Fibroblast of gingiva (primary cell): ENCODE measurements at regions not wholly inside any gene's neighbourhood (a gene's known extent, or its start where the extent isn't known, plus 50 kb on each side); places are given as distances from the start of the nearest gene placed in this dataset.
"Not testable (repeated sequence)": the region's sequence is repeated elsewhere in the genome, so short reads cannot be mapped to it uniquely, and the experiment has no call there.

Experiments
- DNase-seq: peaks from one replicate; pipeline ENCODE4 v3.0.0-alpha.2; 2011; ENCODE audit warnings: low read depth

DNA sequence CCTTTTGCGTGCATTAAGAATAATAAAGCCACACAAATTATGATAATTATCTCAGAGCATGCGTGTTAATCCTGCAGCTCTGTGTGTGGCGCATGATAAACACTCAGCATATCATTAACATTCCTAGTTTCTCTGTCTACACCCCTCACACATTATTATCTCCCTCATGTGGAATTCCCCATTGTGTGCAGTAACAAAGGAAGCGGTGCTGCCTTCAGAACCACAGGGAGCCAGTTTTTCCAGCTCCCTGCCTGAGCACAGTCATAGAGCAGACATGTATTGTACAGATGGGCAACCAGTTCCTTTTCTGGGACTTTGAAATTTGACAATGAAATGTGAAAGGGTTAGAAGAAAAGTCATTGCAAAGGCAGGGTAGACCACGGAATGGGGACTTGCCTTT is 1365.5 kb upstream of the CDH9 start:
- no peak for DNase-seq

DNA sequence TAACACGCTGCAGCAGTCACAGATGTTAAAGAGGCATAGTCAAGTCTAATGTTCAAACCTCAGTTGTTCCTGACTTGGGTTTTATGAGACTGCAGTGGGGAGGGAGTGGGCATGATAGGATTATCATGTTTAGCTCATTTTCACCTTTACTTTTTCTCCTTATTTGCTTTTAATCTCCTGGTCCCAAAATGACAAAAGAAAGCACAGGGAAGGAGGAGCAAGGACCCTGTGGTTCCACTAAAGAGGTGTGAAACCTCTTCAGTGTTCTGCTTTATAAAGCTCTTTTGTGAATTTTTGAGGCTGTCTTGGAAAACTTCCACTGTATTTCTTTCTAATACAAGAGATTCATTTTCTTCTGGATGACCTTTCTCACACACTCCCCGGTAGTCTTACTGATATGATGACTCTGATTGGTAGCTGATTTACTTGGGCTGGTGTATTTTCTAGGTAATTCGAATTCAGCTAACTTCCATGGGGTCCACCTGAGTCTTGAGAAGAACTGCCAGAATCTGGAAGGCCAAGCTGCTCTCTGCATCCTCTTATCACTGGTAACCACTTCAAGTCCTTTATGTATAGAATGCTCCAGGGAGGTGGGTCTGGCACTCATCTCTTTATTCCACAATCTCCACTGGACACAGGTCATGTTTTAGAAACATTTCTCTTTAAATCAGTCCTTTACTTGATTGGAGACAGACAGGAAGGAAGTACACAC is 1364.4 kb upstream of the CDH9 start:
- DNase-seq: no peak

GRCh38 chr5:28400076-28400475 is 1361.7 kb upstream of the CDH9 start:
- no peak for DNase-seq

GRCh38 chr5:28399211-28399610 is 1360.8 kb upstream of the CDH9 start:
- DNase-seq: no peak

DNA sequence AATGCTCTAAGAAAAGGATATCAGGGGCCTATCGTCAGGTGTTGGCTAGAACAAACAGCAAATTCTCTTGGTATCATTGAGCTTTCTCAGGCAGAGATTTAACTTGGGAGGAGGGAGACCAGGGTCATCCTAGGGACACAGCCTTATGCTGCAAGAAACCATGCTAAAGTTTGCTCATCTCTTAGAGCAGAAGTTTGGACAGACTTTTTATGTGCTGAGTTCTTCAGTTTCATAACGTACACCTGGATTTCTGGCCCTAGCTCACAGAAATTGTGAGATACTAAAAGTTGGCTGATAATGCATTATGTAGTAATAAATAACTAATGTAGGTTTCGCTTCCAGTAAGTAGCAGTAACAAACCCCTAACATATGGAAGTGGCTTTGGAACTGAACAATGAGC is 1359.8 kb upstream of the CDH9 start:
- no peak for DNase-seq

GRCh38 chr5:28397502-28397941 is 1359.1 kb upstream of the CDH9 start:
- DNase-seq: no peak

- DNase-seq: no peak
Observed at GRCh38 chr5:28391277-28391676, 1352.9 kb upstream of the CDH9 start.

DNA sequence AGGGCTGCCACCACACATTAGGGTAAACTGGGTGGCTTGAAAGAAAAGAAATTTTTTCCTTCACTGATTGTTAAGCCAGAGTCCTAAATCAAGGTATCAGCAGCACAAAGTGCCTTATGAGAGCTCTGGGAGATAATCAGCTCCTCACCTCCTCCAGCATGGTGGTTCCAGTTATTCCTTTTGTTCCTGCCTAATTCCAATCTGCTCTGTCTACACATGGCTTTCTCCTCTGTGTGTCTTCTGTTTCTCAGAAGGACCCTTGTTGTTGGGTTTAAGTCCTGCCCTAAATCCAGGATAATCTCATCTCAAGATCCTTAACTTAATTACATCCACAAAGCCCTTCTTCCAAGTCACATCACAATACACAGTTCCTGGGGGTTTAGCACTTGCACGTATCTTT is 1352.0 kb upstream of the CDH9 start:
- no peak for DNase-seq

DNA sequence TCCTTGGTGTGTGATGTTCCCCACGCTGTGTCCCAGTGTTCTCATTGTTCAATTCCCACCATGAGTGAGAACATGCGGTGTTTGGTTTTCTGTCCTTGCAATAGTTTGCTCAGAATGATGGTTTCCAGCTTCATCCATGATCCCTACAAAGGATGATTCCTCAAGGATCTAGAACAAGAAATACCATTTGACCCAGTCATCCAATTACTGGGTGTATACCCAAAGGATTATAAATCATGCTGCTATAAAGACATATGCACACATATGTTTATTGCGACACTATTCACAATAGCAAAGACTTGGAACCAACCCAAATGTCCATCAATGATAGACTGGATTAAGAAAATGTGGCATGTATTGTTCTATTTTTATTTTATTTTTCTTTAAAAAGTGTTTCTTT is 1351.3 kb upstream of the CDH9 start:
- not testable (repeated sequence) for DNase-seq

DNA sequence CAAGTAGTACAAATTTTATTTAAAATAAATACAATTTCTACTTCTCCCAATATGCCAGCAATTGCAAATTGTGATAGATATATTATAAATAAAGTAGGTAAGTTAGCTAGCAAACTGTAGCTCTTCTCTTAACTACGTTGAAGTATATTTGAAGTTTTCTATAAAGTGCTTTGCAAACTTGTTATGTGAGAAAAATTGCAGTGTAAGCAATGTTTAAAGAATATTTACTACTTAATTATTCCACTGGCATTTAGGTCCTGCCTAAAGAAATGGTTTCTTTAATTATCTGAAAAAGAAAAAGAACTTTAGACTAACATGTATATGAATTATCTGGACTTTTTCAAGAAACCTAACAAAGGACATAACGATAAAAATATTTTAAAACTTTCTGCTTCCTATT is 1350.0 kb upstream of the CDH9 start:
- no peak for DNase-seq

GRCh38 chr5:28386712-28387111 is 1348.3 kb upstream of the CDH9 start:
- no peak for DNase-seq

- no peak for DNase-seq
Observed at GRCh38 chr5:28380167-28380566, 1341.8 kb upstream of the CDH9 start.

- DNase-seq: no peak
Observed at GRCh38 chr5:28374492-28374967, 1336.1 kb upstream of the CDH9 start.

DNA sequence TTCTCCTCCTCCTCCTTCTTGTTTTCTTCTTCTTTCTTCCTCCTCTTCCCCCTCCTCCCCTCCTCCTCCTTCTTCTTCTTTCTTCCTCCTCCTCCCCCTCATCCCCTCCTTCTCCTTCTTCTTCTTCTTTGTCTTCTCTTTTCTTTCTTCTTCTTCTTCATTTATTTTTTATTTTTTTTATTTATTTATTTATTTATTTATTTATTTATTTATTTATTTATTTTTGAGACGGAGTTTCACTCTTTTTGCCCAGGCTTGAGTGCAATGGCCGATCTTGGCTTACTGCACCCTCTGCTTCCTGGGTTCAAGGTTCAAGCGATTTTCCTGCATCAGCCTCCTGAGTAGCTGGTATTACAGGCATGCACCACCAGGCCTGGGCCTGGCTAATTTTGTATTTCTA is 1332.5 kb upstream of the CDH9 start:
- DNase-seq: no peak

- DNase-seq: no peak
Observed at GRCh38 chr5:28369418-28369817, 1331.0 kb upstream of the CDH9 start.

- no peak for DNase-seq
Observed at GRCh38 chr5:28355831-28356230, 1317.4 kb upstream of the CDH9 start.

DNA sequence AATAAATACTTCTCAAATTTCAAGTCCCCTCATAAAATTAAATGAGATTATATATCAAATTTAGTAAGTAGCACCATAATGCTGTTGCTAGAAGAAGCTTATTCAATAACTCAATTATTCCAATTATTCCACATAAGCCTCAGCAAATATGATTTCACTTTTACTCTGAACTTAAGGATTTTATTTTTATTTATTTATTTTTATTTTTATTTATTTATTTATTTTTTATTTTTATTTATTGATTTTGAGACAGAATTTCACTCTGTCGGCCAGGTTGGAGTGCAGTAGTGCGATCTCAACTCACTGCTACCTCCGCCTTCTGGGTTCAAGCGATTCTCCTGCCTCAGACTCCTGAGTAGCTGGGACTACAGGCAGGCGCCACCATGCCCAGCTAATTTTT is 1308.3 kb upstream of the CDH9 start:
- no peak for DNase-seq

DNA sequence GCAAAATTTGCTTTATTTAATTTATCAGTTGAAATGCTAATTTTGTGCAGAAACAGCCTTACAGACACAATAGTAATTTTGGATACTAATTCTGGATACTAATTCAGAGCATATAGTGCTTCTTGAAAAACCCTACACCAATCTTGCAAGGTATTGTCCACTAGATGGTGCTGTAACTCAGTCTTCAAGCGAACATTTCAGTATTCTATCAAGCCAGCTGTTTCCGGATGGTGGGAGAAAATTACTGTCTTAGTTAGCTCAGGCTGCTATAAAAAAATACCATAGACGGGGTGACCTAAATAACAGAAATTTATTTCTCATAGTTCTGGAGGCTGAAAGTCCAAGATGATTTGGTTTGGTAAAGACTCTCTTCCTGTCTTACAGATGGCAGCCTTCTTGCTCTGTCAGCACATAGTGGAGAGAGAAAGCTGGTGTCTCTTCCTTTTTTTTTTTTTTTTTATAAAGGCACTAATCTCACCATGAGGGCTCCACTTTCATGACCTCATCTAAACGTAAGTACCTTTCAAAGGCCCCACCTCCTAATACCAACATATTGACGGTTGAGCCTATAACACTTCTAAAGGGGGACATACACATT is 1306.5 kb upstream of the CDH9 start:
- DNase-seq: no peak

GRCh38 chr5:28329176-28329575 is 1290.8 kb upstream of the CDH9 start:
- no peak for DNase-seq

DNA sequence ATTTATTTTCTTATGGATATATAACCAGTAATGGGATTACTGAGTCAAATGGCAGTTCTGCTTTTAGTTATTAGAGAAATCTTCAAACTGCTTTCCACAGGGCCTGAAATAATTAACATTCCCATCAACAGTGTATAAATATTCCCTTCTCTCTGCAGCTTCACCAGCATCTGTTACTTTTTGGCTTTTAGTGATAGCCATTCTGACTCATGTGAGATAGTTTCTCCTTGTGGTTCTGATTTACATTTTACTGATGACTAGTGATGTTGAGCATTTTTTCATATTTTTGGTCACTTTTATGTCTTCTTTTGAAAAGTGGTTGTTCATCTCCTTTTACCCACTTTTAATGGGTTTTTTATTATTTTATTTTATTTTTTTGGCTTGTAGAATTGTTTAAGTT is 1290.3 kb upstream of the CDH9 start:
- peak; percentile 20 for DNase-seq

DNA sequence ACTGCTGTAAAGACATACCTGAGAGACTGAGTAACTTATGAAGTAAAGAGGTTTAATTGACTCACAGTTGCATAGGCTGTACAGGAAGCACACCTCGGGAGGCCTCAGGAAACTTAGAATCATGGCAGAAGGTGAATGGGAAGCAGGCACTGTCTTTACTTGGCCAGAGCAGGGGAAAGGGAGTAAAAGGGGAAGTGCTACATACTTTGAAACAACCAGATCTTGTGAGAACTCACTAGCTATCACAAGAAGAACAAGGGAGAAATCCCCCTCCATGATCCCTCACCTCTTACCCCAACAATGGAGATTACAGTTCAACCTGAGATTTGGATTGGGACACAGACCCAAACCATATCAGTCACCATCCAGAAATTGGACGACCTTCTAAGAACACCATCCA is 1285.8 kb upstream of the CDH9 start:
- no peak for DNase-seq

- DNase-seq: no peak
Observed at GRCh38 chr5:28313953-28314352, 1275.6 kb upstream of the CDH9 start.

DNA sequence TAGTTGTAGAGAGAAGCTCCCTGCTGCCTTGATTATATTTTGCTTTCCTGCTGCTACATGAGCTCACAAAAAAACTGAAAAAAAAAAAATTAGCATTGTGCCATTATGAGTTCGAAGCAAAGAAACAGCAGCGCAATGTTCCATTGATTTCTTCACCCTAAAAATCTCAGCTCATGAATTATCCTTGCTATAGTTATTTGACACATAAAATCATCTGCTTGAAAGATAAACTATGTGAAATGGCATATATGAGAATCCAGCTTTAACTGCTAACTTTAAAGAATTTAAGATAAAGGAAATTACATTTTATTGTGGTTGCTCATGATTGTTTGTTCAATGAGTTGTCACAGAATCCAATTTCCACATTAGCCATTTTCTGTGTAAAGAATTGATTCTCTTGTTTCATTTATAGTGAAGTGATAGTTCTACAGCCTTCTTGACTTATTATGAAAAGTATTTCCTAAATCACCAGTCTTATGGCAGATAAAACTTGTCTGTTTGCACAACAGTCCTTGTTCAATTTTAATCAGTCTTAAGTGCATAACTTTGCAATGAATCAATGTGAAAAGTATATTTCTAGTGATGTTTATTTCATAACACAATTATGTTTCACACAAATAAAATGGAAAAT is 1275.0 kb upstream of the CDH9 start:
- peak; percentile 1 for DNase-seq

GRCh38 chr5:28310696-28311095 is 1272.3 kb upstream of the CDH9 start:
- no peak for DNase-seq
